GM18517 (cell line): ENCODE measurements at regions not wholly inside any gene's neighbourhood (a gene's known extent, or its start where the extent isn't known, plus 50 kb on each side); places are given as distances from the start of the nearest gene placed in this dataset.

ENCODE experiments used
- ATAC-seq: cut with Tn5 transposase; IDR thresholded peaks from one replicate; pipeline ENCODE4 v1.9.1; 2021; ENCODE audit warnings: mild to moderate bottlenecking, moderate library complexity; ENCODE audit not compliant: unreplicated experiment

- ATAC-seq = no peak
Observed at GRCh38 chr6:122524056-122524455, 52.4 kb upstream of the SERINC1 start.

DNA sequence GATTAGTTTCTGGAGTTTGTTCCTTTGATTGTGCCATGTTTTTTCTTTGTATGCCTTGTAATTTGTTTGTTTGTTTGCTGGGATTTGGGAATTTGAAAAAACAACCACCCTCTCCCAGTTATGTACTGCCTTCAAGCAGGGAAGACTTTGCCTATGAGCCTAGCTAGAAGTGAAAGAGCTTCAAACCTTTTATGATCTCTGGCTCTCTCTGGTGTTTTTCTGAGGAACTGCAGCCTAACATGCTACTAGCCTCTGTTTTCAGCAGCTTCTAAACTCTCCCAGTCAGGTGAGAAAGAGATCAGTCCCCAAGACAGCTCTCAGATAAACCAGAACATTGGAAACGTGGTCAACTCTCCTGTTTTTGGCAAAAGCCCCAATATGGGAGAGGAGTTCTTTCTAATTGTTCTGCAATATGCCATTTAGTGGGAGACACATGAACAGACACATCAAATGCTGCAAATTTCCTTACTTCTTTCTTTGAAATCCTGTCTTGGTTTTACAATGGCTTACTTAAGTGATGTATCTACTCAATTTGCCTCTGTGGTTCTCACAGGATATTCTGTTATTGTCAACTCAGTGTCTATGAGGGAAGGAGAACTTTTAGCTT lies 58.9 kb upstream of the SERINC1 start:
- peak; percentile 99 for ATAC-seq

DNA sequence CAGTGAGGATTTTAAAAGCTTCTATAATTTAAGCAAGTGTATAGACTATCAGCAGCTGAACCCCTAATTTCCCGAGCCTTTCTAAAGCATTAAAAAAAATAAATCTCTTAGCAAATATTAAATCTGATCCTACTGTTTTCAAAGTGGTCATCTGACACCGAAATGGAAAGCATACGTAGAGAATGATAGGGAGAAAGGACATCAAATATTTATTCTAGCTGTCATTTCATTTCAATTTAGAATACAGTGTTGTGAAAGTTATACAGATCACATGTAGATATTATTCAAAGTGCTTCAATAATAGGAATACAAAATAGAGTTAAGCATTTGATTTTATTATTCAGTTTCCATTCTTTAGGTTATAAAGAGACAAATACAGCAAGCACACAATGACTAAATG lies 61.9 kb upstream of the PKIB start:
- ATAC-seq = no peak

DNA sequence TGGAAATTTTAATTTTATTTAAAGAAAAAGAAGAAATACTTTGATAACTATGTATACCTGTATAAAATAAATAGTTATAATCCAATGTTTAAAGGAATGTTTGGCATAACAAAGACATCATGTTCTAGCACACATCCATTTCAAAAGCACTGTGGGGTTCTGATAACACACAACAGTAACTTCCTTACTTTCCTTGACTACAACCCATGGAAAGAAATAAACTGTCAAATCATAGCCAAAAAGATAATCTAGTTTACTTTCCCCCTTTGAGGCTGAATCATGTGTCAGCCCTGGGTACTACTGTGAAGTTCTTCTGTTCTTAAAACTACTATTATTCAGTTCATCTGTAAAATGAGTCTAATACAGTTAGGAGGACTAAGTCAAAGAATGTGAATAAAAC lies 61.4 kb upstream of the PKIB start:
- no peak for ATAC-seq

DNA sequence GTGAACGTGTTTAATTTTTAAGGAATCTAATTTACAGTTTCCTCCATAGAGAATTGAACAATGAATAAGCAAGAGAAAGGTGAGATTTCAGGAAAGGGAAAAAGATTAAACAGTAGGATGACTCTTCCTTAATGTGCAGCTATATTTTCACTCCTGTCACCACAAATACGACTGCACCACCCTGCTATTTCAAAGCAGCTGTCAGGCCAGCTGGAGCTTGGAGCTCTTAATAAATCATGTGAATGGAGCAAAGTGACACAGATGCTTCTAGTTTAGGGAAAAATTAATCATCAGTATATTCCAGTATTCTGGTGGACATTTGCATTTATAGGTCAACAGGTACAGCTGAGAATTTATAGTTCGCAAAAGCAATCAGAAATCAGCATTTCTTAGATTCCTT lies 56.5 kb upstream of the PKIB start:
- no peak for ATAC-seq

DNA sequence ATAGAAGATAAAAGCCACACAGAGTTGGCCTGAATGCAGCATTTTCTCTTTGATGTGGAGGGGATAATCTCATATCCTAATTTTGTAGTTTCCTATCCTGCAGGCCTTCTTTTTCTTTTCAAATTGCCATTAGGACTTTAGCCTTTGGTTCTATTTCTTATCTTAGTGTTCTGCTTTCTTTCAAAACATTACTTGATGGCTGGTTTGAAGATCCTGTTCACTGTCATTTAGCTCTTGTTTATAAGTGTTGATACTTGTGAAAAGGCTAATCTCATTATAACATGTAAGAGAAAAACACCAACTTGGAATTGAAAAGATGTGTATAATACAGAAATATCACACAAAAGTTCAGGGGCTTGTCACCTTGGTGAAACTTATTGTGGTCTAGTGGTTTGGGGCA lies 54.6 kb upstream of the PKIB start:
- no peak for ATAC-seq

GRCh38 chr6:122558080-122558479 lies 52.1 kb upstream of the PKIB start:
- ATAC-seq = no peak
